Vagina (tissue), 2 donors: ENCODE measurements at regions not wholly inside any gene's neighbourhood (a gene's known extent, or its start where the extent isn't known, plus 50 kb on each side); places are given as distances from the start of the nearest gene placed in this dataset.
A peak's percentile ranks its signal among the peaks of the same experiment; 100 is the strongest.

ENCODE experiments used
- DNase-seq, 2 donors: peaks; one replicate each; pipeline ENCODE4 v3.0.0-alpha.2; 2017; ENCODE audit errors: extremely low spot score in 2 of 2
- H3K27ac ChIP-seq: fragments of 200-600 bp; sonication (generic); one replicate; pipeline ENCODE4 v1.5.1; 2019
- H3K27me3 ChIP-seq: fragments of 200-600 bp; sonication (generic); one replicate; pipeline ENCODE4 v1.5.1; 2019
- H3K36me3 ChIP-seq, 2 donors: fragments of 200-600 bp; sonication (generic); one replicate each; pipeline ENCODE4 v1.5.1; 2017 to 2019
- H3K4me1 ChIP-seq: fragments of 200-600 bp; sonication (generic); one replicate; pipeline ENCODE4 v1.5.1; 2019
- H3K4me3 ChIP-seq, 2 donors: fragments of 200-600 bp; sonication (generic); 1 replicate in 1 of 2; 2 replicates in 1 of 2; pipeline ENCODE4 v1.5.1; 2016 to 2019
- H3K9me3 ChIP-seq: fragments of 200-600 bp; sonication (generic); one replicate; pipeline ENCODE4 v1.5.1; 2019
- POLR2A ChIP-seq, 2 donors: fragments of 450-650 bp; IDR thresholded peaks; one replicate each; pipeline ENCODE4 v1.6.1; 2017; ENCODE audit warnings: antibody characterized with exemption in 2 of 2, mild to moderate bottlenecking in 2 of 2, moderate library complexity in 2 of 2
- POLR2AphosphoS5 ChIP-seq, 2 donors: sonication (generic); formaldehyde crosslinking; IDR thresholded peaks; one replicate each; pipeline ENCODE4 v1.9.0; 2017; ENCODE audit warnings: antibody characterized with exemption in 2 of 2, mild to moderate bottlenecking in 2 of 2, low read depth in 1 of 2; ENCODE audit not compliant: insufficient read depth in 1 of 2
- intact Hi-C: fragments of 100-400 bp; cut with DNase I; formaldehyde crosslinking; loops from one replicate; pipeline ENCODE4 v1.15.1; 2023
- TF ChIP-seq, protein P1 (sequence below), 3 experiments: fragments of 450-650 bp in 2 of 3; fragments of 200-600 bp in 1 of 3; sonication (generic) in 1 of 3; IDR thresholded peaks; one replicate each; pipeline ENCODE4 v1.5.1; 2017 to 2019; ENCODE audit warnings: antibody characterized with exemption in 3 of 3, mild to moderate bottlenecking in 2 of 3, moderate library complexity in 2 of 3

GRCh38 chr9:31334837-31335528 is 1049.5 kb upstream of the ACO1 start:
- intact Hi-C loops: no loop called here
- Histone ChIP-seq H3K4me3 (no peak overlapping the region), H3K4me1 (no peaks in the 10 kb centered on the region), H3K27ac (no peak overlapping the region), H3K36me3 (no peaks in the 10 kb centered on the region), H3K9me3 (no peaks in the 10 kb centered on the region), H3K27me3 (no peaks in the 10 kb centered on the region)
- no peak for DNase-seq
- TF ChIP-seq POLR2AphosphoS5 (IDR thresholded peaks at IDR 0.05; ENCODE audit: insufficient read depth in 1 of 2, low read depth in 1 of 2) (no peak), POLR2A (IDR thresholded peaks at IDR 0.05) (no peak)
- TF ChIP-seq, protein P1, sequence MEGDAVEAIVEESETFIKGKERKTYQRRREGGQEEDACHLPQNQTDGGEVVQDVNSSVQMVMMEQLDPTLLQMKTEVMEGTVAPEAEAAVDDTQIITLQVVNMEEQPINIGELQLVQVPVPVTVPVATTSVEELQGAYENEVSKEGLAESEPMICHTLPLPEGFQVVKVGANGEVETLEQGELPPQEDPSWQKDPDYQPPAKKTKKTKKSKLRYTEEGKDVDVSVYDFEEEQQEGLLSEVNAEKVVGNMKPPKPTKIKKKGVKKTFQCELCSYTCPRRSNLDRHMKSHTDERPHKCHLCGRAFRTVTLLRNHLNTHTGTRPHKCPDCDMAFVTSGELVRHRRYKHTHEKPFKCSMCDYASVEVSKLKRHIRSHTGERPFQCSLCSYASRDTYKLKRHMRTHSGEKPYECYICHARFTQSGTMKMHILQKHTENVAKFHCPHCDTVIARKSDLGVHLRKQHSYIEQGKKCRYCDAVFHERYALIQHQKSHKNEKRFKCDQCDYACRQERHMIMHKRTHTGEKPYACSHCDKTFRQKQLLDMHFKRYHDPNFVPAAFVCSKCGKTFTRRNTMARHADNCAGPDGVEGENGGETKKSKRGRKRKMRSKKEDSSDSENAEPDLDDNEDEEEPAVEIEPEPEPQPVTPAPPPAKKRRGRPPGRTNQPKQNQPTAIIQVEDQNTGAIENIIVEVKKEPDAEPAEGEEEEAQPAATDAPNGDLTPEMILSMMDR (IDR thresholded peaks at IDR 0.05): no peak

- no peak for DNase-seq
- Histone ChIP-seq H3K9me3 (no peaks in the 10 kb centered on the region), H3K27me3 (no peaks in the 10 kb centered on the region), H3K36me3 (no peaks in the 10 kb centered on the region), H3K4me1 (no peaks in the 10 kb centered on the region), H3K4me3 (no peak overlapping the region), H3K27ac (no peak overlapping the region)
- intact Hi-C loops: no loop called here
- TF ChIP-seq, protein P1 (IDR thresholded peaks at IDR 0.05): no peak
- peak in 1 of 2 donors; percentile 51 for TF ChIP-seq POLR2AphosphoS5 (IDR thresholded peaks at IDR 0.05; ENCODE audit: insufficient read depth in 1 of 2, low read depth in 1 of 2)
Measured at GRCh38 chr9:31335529-31336234, 1048.8 kb upstream of the ACO1 start.

GRCh38 chr9:31336386-31336785 is 1048.1 kb upstream of the ACO1 start:
- TF ChIP-seq POLR2AphosphoS5 (IDR thresholded peaks at IDR 0.05; ENCODE audit: insufficient read depth in 1 of 2, low read depth in 1 of 2) (no peak), POLR2A (IDR thresholded peaks at IDR 0.05) (no peak)
- TF ChIP-seq, protein P1 (IDR thresholded peaks at IDR 0.05): no peak
- DNase-seq: no peak
- Histone ChIP-seq H3K4me1 (no peaks in the 10 kb centered on the region), H3K27me3 (no peaks in the 10 kb centered on the region), H3K36me3 (no peaks in the 10 kb centered on the region), H3K9me3 (no peaks in the 10 kb centered on the region), H3K27ac (no peak overlapping the region), H3K4me3 (no peak overlapping the region)
- intact Hi-C loops: no loop called here

GRCh38 chr9:31336841-31337240 is 1047.6 kb upstream of the ACO1 start:
- no peaks in the 10 kb centered on the region for H3K36me3 ChIP-seq
- H3K4me1 ChIP-seq: no peaks in the 10 kb centered on the region
- H3K27ac ChIP-seq: no peak overlapping the region
- H3K9me3 ChIP-seq: no peaks in the 10 kb centered on the region
- H3K27me3 ChIP-seq: no peaks in the 10 kb centered on the region
- TF ChIP-seq POLR2A (IDR thresholded peaks at IDR 0.05) (no peak), POLR2AphosphoS5 (IDR thresholded peaks at IDR 0.05; ENCODE audit: insufficient read depth in 1 of 2, low read depth in 1 of 2) (no peak)
- TF ChIP-seq, protein P1 (IDR thresholded peaks at IDR 0.05): no peak
- no peak overlapping the region for H3K4me3 ChIP-seq
- intact Hi-C loops: no loop called here
- DNase-seq: no peak

DNA sequence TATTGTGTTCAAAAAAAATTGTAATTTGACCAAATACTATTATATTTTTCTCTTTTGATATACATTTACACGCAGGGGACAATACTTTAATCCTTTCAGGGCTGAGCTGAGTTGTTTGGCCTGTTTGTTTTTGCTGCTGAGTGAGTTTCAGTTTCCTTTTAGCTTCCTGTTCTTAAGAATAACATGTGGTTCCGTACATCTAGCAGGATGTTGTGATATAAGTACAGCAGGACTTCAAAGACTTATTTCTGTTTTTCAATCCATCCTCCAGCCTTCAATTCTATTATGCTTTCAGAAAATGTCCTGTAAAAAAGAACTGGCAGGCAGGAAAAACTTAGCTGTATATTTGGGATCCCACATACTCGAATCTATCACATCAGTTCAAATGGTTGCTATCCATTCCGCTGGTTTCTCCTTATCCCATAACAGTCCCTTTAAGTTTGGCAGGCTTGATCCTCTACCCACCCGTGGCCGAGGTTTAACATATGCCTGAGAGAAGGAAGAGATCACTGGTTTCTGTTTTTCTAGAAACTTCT is 1037.3 kb upstream of the ACO1 start:
- Histone ChIP-seq H3K9me3 (no peaks in the 10 kb centered on the region), H3K4me1 (no peaks in the 10 kb centered on the region), H3K4me3 (no peak overlapping the region), H3K27me3 (no peaks in the 10 kb centered on the region), H3K27ac (no peak overlapping the region), H3K36me3 (no peaks in the 10 kb centered on the region)
- intact Hi-C loops: no loop called here
- no peak for DNase-seq
- TF ChIP-seq POLR2AphosphoS5 (IDR thresholded peaks at IDR 0.05; ENCODE audit: insufficient read depth in 1 of 2, low read depth in 1 of 2): peak in 1 of 2 donors; percentile 53
- TF ChIP-seq, protein P1 (IDR thresholded peaks at IDR 0.05): no peak
- TF ChIP-seq POLR2A (IDR thresholded peaks at IDR 0.05): no peak
